Naive thymus-derived CD4-positive, alpha-beta T cell (primary cell): ENCODE measurements at regions not wholly inside any gene's neighbourhood (a gene's known extent, or its start where the extent isn't known, plus 50 kb on each side); places are given as distances from the start of the nearest gene placed in this dataset.

ENCODE experiments used
- ATAC-seq: fragments of 150-1000 bp; cut with Tn5 transposase; 2 replicates; pipeline ENCODE4 v1.10.0; 2021; ENCODE audit warnings: mild to moderate bottlenecking, moderate library complexity
- CTCF ChIA-PET: fragments of 350-600 bp; sonication (Branson Sonifier 250); formaldehyde crosslinking; loops from one replicate; lab custom pipeline; 2021; ENCODE audit warnings: antibody characterized with exemption; lab: Charles Lee
- POLR2A ChIA-PET: fragments of 350-600 bp; sonication (Branson Sonifier 250); formaldehyde crosslinking; loops from one replicate; lab custom pipeline; 2021; ENCODE audit warnings: antibody characterized with exemption, inconsistent platforms; lab: Charles Lee
- DNase-seq, 9 donors: peaks; one replicate each; pipeline versions ENCODE4 v3.0.0 to v3.0.0-alpha.2; 2020 to 2022; ENCODE audit warnings: mixed read lengths in 1 of 9
- H3K27ac ChIP-seq: one replicate; pipeline ENCODE4 v1.7.0; 2013; ENCODE audit warnings: mild to moderate bottlenecking, low read depth, low read length, moderate library complexity
- H3K27me3 ChIP-seq, 2 donors: one replicate each; pipeline ENCODE4 v1.7.0; 2013; ENCODE audit warnings: low read length in 2 of 2, mild to moderate bottlenecking in 2 of 2, moderate library complexity in 2 of 2; ENCODE audit not compliant: control insufficient read depth in 2 of 2, insufficient read depth in 2 of 2
- H3K36me3 ChIP-seq, 3 experiments: 1 replicate in 2 of 3; 2 replicates in 1 of 3; pipeline ENCODE4 v1.7.0; 2013; ENCODE audit warnings: low read length in 3 of 3, mild to moderate bottlenecking in 3 of 3, moderate library complexity in 1 of 3; ENCODE audit not compliant: insufficient read depth in 3 of 3, control insufficient read depth in 2 of 3
- H3K4me1 ChIP-seq, 2 donors: one replicate each; pipeline ENCODE4 v1.7.0; 2013; ENCODE audit warnings: low read length in 2 of 2, mild to moderate bottlenecking in 2 of 2, moderate library complexity in 1 of 2; ENCODE audit not compliant: control insufficient read depth in 2 of 2, insufficient read depth in 2 of 2
- H3K4me3 ChIP-seq: 2 replicates; pipeline ENCODE4 v1.7.0; 2013; ENCODE audit warnings: mild to moderate bottlenecking, low read length
- H3K9me3 ChIP-seq, 3 experiments: 1 replicate in 2 of 3; 2 replicates in 1 of 3; pipeline ENCODE4 v1.7.0; 2013; ENCODE audit warnings: low read length in 3 of 3; ENCODE audit not compliant: control insufficient read depth in 2 of 3
- H3K27ac Mint-ChIP-seq, 9 donors: one replicate each; pipeline ENCODE4 v1.8.0; 2020 to 2022; ENCODE audit warnings: mixed read lengths in 9 of 9, mild to moderate bottlenecking in 8 of 9, moderate library complexity in 5 of 9, inconsistent platforms in 2 of 9
- H3K27me3 Mint-ChIP-seq, 5 donors: one replicate each; pipeline ENCODE4 v1.8.0; 2021 to 2022; ENCODE audit warnings: mixed read lengths in 5 of 5, mild to moderate bottlenecking in 1 of 5
- H3K36me3 Mint-ChIP-seq, 5 donors: one replicate each; pipeline ENCODE4 v1.8.0; 2020 to 2022; ENCODE audit warnings: mixed read lengths in 5 of 5, mild to moderate bottlenecking in 3 of 5, inconsistent platforms in 1 of 5
- H3K4me1 Mint-ChIP-seq, 7 donors: one replicate each; pipeline ENCODE4 v1.8.0; 2020 to 2022; ENCODE audit warnings: mixed read lengths in 7 of 7, mild to moderate bottlenecking in 3 of 7, inconsistent platforms in 1 of 7
- H3K4me3 Mint-ChIP-seq, 10 donors: one replicate each; pipeline ENCODE4 v1.8.0; 2020 to 2022; ENCODE audit warnings: mild to moderate bottlenecking in 10 of 10, mixed read lengths in 10 of 10, moderate library complexity in 6 of 10, inconsistent platforms in 2 of 10
- H3K9me3 Mint-ChIP-seq, 11 donors: one replicate each; pipeline ENCODE4 v1.8.0; 2020 to 2022; ENCODE audit warnings: mixed read lengths in 11 of 11, mild to moderate bottlenecking in 4 of 11, inconsistent platforms in 1 of 11, moderate library complexity in 1 of 11
- intact Hi-C, 2 donors: fragments of 100-400 bp; cut with micrococcal nuclease; formaldehyde crosslinking; loops; one replicate each; pipeline ENCODE4 v1.15.1; 2023

DNA sequence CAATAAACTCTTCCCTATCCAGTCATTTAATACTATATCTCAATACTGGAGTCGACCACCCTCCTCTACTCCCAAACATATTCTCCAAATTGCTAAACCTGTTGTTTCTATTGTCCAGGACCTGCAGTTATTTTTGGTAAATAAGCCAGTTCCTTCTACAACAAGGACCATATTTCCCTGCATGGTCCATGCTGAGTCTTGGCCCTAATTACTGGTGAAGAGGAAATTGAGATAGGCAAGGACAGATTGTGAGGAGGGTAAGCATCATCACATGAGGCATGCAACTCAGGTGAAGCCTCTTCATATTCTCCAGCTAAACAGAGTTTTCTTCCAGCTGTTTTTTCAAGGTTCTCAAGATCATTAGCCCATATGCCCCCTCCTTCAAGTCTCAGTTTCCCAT is 1193.6 kb downstream of the RAPGEF2 start:
- ChIA-PET CTCF (no interaction called here), POLR2A (no interaction called here)
- Histone ChIP-seq H3K36me3 (no peaks in the 10 kb centered on the region), H3K9me3 (no peaks in the 10 kb centered on the region), H3K27me3 (no peaks in the 10 kb centered on the region), H3K4me1 (no peaks in the 10 kb centered on the region), H3K27ac (no peak overlapping the region), H3K4me3 (no peak overlapping the region)
- ATAC-seq (no peak), DNase-seq (no peak)
- Mint-ChIP-seq H3K4me3 (no peak overlapping the region), H3K9me3 (peaks cover 2 to 35% (median 5%) of the 10 kb centered on the region in 11 donors), H3K4me1 (no peaks in the 10 kb centered on the region), H3K27ac (no peak overlapping the region), H3K36me3 (no peaks in the 10 kb centered on the region), H3K27me3 (no peaks in the 10 kb centered on the region)
- intact Hi-C loops, result no loop called here

GRCh38 chr4:160299177-160299576 is 1196.3 kb downstream of the RAPGEF2 start:
- no peaks in the 10 kb centered on the region for H3K36me3 Mint-ChIP-seq
- no peaks in the 10 kb centered on the region for H3K36me3 ChIP-seq
- no peaks in the 10 kb centered on the region for H3K4me1 ChIP-seq
- no peak overlapping the region for H3K27ac ChIP-seq
- no peaks in the 10 kb centered on the region for H3K27me3 ChIP-seq
- CTCF ChIA-PET, result no interaction called here
- no peak for DNase-seq
- H3K27ac Mint-ChIP-seq, result no peak overlapping the region
- POLR2A ChIA-PET, result no interaction called here
- ATAC-seq, result no peak
- no peaks in the 10 kb centered on the region for H3K9me3 ChIP-seq
- no peaks in the 10 kb centered on the region for H3K4me1 Mint-ChIP-seq
- no peak overlapping the region for H3K4me3 ChIP-seq
- no peak overlapping the region for H3K4me3 Mint-ChIP-seq
- no peaks in the 10 kb centered on the region for H3K27me3 Mint-ChIP-seq
- H3K9me3 Mint-ChIP-seq, result peaks cover 0 to 35% (median 4%) of the 10 kb centered on the region in 11 donors
- intact Hi-C loops, result no loop called here

GRCh38 chr4:160299608-160300007 is 1196.7 kb downstream of the RAPGEF2 start:
- no peak for ATAC-seq
- H3K27ac ChIP-seq, result no peak overlapping the region

GRCh38 chr4:160316036-160316435 is 1213.2 kb downstream of the RAPGEF2 start:
- H3K36me3 Mint-ChIP-seq, result no peaks in the 10 kb centered on the region
- no peak for DNase-seq
- Histone ChIP-seq H3K9me3 (no peaks in the 10 kb centered on the region), H3K36me3 (no peaks in the 10 kb centered on the region), H3K27me3 (no peaks in the 10 kb centered on the region), H3K4me1 (no peaks in the 10 kb centered on the region), H3K4me3 (no peak overlapping the region), H3K27ac (no peak overlapping the region)
- CTCF ChIA-PET, result no interaction called here
- no peaks in the 10 kb centered on the region for H3K4me1 Mint-ChIP-seq
- no peak overlapping the region for H3K27ac Mint-ChIP-seq
- POLR2A ChIA-PET, result no interaction called here
- H3K9me3 Mint-ChIP-seq, result peaks cover 0 to 10% (median 3%) of the 10 kb centered on the region in 11 donors
- intact Hi-C loops, result no loop called here
- ATAC-seq, result no peak
- H3K4me3 Mint-ChIP-seq, result no peak overlapping the region
- no peaks in the 10 kb centered on the region for H3K27me3 Mint-ChIP-seq

More at GRCh38 chr4:160299608-160300007, 1196.7 kb downstream of the RAPGEF2 start:
- intact Hi-C loops, result no loop called here
- Mint-ChIP-seq H3K9me3 (peaks cover 0 to 30% (median 4%) of the 10 kb centered on the region in 11 donors), H3K27me3 (no peaks in the 10 kb centered on the region), H3K36me3 (no peaks in the 10 kb centered on the region), H3K27ac (no peak overlapping the region), H3K4me3 (no peak overlapping the region), H3K4me1 (no peaks in the 10 kb centered on the region)
- no peaks in the 10 kb centered on the region for H3K36me3 ChIP-seq
- H3K4me1 ChIP-seq, result no peaks in the 10 kb centered on the region
- H3K9me3 ChIP-seq, result no peaks in the 10 kb centered on the region
- POLR2A ChIA-PET, result no interaction called here
- DNase-seq, result no peak
- no peak overlapping the region for H3K4me3 ChIP-seq
- H3K27me3 ChIP-seq, result no peaks in the 10 kb centered on the region
- CTCF ChIA-PET, result no interaction called here

DNA sequence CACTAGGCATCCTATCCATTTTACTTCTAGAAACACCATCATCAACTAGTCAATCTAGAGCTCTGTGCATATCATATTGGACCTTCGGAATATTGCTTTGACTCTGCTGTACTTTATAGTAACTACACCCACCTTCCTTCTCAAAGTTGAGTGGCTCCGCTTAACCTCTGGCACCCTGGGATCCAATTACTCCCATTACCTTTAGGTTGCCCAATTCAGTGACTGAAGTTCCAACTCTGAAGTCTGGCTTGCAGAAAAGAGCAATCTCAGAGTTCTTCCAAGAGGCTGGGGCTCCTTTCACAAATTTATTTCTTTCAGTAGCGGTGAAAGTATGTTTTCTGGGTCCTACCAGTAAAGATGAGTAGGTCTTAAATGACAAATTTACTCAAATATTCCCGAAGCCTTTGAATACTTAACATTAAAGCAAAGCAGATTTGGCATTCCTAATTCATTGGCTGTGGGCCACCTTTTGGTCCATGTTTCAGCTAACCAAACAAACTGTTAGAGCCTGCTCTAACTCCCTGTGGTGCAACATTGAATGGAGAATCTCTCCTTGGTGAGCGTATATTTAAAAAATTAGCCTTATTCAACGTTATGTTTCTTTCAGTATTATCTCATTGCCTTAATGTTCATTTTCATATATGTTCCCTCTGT is 1215.8 kb downstream of the RAPGEF2 start:
- Mint-ChIP-seq H3K9me3 (peaks cover 0 to 10% (median 2%) of the 10 kb centered on the region in 11 donors), H3K27ac (no peak overlapping the region), H3K4me1 (no peaks in the 10 kb centered on the region), H3K27me3 (no peaks in the 10 kb centered on the region), H3K36me3 (no peaks in the 10 kb centered on the region), H3K4me3 (no peak overlapping the region)
- ChIA-PET POLR2A (no interaction called here), CTCF (no interaction called here)
- DNase-seq, result no peak
- Histone ChIP-seq H3K4me1 (no peaks in the 10 kb centered on the region), H3K27me3 (no peaks in the 10 kb centered on the region), H3K4me3 (no peak overlapping the region), H3K27ac (no peak overlapping the region), H3K9me3 (no peaks in the 10 kb centered on the region), H3K36me3 (no peaks in the 10 kb centered on the region)
- intact Hi-C loops, result no loop called here
- ATAC-seq, result no peak

- Mint-ChIP-seq H3K4me1 (no peaks in the 10 kb centered on the region), H3K4me3 (no peak overlapping the region), H3K36me3 (no peaks in the 10 kb centered on the region), H3K27ac (no peak overlapping the region), H3K27me3 (no peaks in the 10 kb centered on the region), H3K9me3 (peaks cover 0 to 10% (median 2%) of the 10 kb centered on the region in 11 donors)
- no peaks in the 10 kb centered on the region for H3K4me1 ChIP-seq
- intact Hi-C loops, result no loop called here
- ATAC-seq, result no peak
- no peaks in the 10 kb centered on the region for H3K9me3 ChIP-seq
- CTCF ChIA-PET, result no interaction called here
- DNase-seq, result no peak
- no peak overlapping the region for H3K4me3 ChIP-seq
- no peaks in the 10 kb centered on the region for H3K36me3 ChIP-seq
- no peak overlapping the region for H3K27ac ChIP-seq
- H3K27me3 ChIP-seq, result no peaks in the 10 kb centered on the region
- POLR2A ChIA-PET, result no interaction called here
Observed at GRCh38 chr4:160319221-160319867, 1216.5 kb downstream of the RAPGEF2 start.

GRCh38 chr4:160319868-160320260 is 1217.0 kb downstream of the RAPGEF2 start:
- Mint-ChIP-seq H3K36me3 (no peaks in the 10 kb centered on the region), H3K27me3 (no peaks in the 10 kb centered on the region), H3K4me1 (no peaks in the 10 kb centered on the region), H3K27ac (no peak overlapping the region), H3K9me3 (peaks cover 0 to 10% (median 2%) of the 10 kb centered on the region in 11 donors), H3K4me3 (no peak overlapping the region)
- ChIA-PET CTCF (no interaction called here), POLR2A (no interaction called here)
- Histone ChIP-seq H3K27me3 (no peaks in the 10 kb centered on the region), H3K36me3 (no peaks in the 10 kb centered on the region), H3K4me3 (no peak overlapping the region), H3K27ac (no peak overlapping the region), H3K4me1 (no peaks in the 10 kb centered on the region), H3K9me3 (no peaks in the 10 kb centered on the region)
- DNase-seq (no peak), ATAC-seq (no peak)
- intact Hi-C loops, result no loop called here
